ENCODE measurements at regions not wholly inside any gene's neighbourhood (a gene's known extent, or its start where the extent isn't known, plus 50 kb on each side); places are given as distances from the start of the nearest gene placed in this dataset.

DNA sequence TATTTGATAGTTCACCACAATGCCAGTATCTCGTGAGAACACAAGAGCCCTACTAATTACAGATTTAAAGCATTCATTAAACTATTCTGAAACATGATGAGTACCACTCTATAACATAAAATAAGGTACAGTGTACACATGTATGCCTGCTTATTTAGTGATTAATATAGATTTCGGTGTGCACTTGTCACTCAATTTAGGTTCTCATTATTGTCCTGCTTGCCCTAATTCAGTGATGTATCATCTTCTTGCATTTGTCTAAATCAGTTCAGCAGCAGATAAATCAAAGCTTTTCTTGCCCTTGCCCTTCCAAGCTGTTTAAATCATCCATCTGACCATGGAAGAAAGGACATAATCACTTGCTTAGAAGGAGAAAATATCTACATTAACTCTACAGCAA lies 359.7 kb downstream of the GXYLT1 start:
- in situ Hi-C loops (cut with MboI; ENCODE audit: low sequenced_read_pairs), result no loop called here

DNA sequence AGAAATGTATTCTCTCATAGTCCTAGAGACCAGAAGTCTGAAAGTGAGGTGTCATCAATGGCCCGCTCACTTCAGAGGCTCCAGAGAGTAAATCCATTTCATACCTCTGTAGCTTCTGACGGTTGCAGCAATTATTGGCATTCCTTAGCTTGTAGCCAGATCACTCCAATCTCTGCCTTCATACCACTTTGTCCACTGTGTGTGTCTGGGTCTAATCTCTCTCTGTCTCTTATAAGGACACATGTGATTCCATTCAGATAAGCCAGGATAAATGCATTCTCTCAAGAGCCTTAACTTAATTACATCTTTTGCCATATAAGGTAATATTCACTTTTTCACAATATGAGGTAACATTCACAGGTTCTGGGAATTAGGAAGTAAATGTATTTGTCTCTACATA lies 365.7 kb downstream of the GXYLT1 start:
- in situ Hi-C loops (cut with MboI; ENCODE audit: low sequenced_read_pairs), result no loop called here

- in situ Hi-C loops (cut with MboI; ENCODE audit: low sequenced_read_pairs), result no loop called here
These were observed 367.4 kb downstream of the GXYLT1 start for GRCh38 chr12:41777064-41777790.

- in situ Hi-C loops (cut with MboI; ENCODE audit: low sequenced_read_pairs), result no loop called here
These were observed 372.2 kb downstream of the GXYLT1 start for GRCh38 chr12:41772478-41772877.

DNA sequence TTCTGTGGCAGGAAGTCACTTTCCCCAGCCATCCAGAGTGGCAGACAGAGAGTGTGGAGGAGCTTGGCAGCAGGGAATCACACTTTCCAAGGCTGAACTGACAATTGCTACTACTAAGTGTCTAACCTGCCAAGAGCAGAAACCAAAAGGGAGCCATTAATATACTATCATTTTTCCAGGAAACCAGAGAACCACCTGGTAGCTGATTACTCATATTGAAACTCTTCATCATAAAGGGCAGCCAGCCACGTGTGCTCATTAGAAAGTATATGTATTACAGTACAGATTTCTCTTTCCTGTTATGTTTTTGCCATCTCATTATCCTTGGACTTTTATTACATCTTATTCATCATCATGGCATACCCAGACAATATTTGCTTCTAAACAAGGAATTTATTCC lies 374.9 kb downstream of the GXYLT1 start:
- in situ Hi-C loops (cut with MboI; ENCODE audit: low sequenced_read_pairs), result no loop called here

DNA sequence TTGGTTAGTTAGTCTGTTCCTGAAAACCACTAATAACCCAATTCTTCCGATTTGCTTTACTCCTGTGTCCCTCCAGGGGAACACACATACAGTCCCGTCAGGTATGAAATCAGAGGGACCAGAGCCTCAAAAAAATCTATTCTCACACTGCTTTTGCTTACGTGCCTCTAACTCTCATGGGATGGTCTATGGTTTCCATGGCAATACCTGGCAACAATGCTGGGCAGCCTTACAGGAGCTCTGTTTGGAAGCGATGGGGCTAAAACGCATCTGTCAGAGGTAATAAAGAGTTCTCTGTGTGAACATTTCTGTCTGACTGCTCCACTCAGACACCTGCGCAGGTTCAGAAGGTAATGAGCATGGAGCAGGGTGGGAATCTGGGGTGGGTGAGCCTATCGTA lies 376.2 kb downstream of the GXYLT1 start:
- in situ Hi-C loops (cut with MboI; ENCODE audit: low sequenced_read_pairs), result no loop called here

DNA sequence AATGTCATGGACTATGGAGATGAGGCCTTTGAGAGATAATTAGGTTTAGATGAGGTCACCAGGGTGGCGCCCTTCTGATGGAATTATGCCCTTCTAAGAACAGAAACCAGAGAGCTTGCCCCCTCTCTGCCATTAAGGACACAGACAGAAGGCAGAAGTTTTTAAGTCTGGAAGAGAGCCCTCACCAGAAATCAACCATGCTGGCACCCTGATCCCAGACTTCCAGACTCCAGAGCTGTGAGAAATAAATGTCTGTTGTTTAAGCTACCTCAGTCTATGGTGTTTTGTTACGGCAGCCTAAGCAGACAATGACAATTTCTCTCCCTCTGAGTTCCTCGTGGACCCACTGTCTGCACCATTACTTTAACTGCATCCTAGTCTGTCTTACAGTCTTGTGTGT lies 382.0 kb downstream of the GXYLT1 start:
- in situ Hi-C loops (cut with MboI; ENCODE audit: low sequenced_read_pairs), result no loop called here

- in situ Hi-C loops (cut with MboI; ENCODE audit: low sequenced_read_pairs), result no loop called here
These were observed 399.1 kb downstream of the GXYLT1 start for GRCh38 chr12:41745593-41745992.

DNA sequence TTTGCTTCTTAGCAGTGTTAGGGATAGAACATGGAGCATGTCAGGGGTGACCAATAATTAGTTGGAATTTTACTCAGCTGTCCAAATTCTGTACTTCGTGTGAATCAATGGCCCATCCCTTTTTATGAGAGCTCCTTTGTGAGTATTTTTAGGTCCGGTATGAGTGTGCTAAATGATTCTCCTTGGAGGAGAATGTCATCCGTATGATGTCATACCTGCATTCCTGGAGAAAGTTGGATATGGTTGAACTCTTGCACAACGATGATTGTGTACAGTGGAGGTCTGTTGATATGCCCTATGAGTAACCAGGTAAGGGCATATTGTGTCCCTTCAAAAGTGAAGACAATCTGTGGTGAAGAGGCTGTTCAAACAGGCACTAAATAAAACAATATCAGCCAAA lies 400.8 kb downstream of the GXYLT1 start:
- in situ Hi-C loops (cut with MboI; ENCODE audit: low sequenced_read_pairs), result no loop called here

GRCh38 chr12:41739066-41739465 lies 405.6 kb downstream of the GXYLT1 start:
- in situ Hi-C loops (cut with MboI; ENCODE audit: low sequenced_read_pairs), result no loop called here

- in situ Hi-C loops (cut with MboI; ENCODE audit: low sequenced_read_pairs), result no loop called here
These were observed 407.3 kb downstream of the GXYLT1 start for GRCh38 chr12:41737423-41737822.

DNA sequence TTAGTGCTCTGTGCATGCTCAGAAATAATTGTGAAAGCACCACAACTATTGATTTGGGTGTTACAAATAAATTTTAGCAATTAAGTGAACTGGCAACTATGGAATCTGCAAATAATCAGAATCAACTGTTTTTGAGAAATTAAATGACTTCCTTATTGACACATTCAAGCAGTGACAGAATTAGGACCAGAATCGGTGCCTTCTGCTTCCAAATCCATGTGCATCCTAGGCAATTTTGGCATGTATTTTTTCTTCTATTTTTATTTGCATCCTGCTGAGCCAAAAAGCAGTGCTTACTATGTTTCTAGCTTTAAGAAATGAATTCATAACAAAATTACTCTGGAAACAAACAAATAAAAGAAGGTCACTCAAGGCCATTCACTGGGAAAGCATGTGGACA lies 408.2 kb downstream of the GXYLT1 start:
- in situ Hi-C loops (cut with MboI; ENCODE audit: low sequenced_read_pairs), result no loop called here

DNA sequence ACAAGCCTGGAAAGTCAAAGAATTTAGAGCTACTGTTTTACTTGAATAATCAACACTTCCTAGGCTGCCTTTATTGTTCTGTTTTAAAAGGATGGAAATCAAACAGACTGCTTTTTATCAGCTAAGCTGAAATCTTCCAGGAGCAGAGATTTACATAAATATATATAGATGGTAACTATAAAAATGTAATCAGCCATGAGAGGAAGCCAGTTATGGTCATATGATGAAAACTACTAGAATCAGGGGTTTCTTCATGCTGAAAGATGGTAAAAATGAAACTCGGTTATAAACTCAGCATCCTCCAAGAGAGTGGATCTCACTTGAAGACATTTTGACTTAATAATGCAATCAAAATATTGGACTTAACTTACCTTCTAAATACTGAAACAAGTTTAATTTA lies 413.0 kb downstream of the GXYLT1 start:
- in situ Hi-C loops (cut with MboI; ENCODE audit: low sequenced_read_pairs), result no loop called here

- in situ Hi-C loops (cut with MboI; ENCODE audit: low sequenced_read_pairs), result no loop called here
These were observed 413.6 kb downstream of the GXYLT1 start for GRCh38 chr12:41731061-41731460.

GRCh38 chr12:41724216-41724615 lies 420.5 kb downstream of the GXYLT1 start:
- in situ Hi-C loops (cut with MboI; ENCODE audit: low sequenced_read_pairs), result no loop called here

DNA sequence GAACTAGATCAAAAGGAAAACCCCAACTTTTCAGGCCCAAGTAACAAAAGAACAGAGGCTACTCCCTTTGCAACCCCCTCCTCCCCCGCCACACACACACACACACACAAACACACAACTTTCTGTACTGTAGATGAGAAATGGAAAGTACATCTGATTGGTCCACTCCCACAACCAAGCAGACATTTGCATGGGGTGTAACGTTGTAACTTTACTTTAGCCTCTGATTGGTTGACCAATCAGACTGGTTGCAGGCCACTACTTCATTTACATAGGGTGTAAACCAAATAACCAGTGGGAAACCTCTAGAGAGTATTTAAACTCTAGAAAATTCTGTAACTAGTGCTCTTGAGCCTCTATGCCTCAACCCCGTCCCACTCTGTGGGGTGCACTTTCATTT lies 425.5 kb downstream of the GXYLT1 start:
- in situ Hi-C loops (cut with MboI; ENCODE audit: low sequenced_read_pairs), result no loop called here

- in situ Hi-C loops (cut with MboI; ENCODE audit: low sequenced_read_pairs), result no loop called here
These were observed 429.4 kb downstream of the GXYLT1 start for GRCh38 chr12:41715256-41715655.

- in situ Hi-C loops (cut with MboI; ENCODE audit: low sequenced_read_pairs), result no loop called here
These were observed 435.0 kb downstream of the GXYLT1 start for GRCh38 chr12:41709463-41710285.

GRCh38 chr12:41709012-41709411 lies 435.7 kb downstream of the GXYLT1 start:
- in situ Hi-C loops (cut with MboI; ENCODE audit: low sequenced_read_pairs), result no loop called here

GRCh38 chr12:41706376-41706775 lies 438.3 kb downstream of the GXYLT1 start:
- in situ Hi-C loops (cut with MboI; ENCODE audit: low sequenced_read_pairs), result no loop called here

DNA sequence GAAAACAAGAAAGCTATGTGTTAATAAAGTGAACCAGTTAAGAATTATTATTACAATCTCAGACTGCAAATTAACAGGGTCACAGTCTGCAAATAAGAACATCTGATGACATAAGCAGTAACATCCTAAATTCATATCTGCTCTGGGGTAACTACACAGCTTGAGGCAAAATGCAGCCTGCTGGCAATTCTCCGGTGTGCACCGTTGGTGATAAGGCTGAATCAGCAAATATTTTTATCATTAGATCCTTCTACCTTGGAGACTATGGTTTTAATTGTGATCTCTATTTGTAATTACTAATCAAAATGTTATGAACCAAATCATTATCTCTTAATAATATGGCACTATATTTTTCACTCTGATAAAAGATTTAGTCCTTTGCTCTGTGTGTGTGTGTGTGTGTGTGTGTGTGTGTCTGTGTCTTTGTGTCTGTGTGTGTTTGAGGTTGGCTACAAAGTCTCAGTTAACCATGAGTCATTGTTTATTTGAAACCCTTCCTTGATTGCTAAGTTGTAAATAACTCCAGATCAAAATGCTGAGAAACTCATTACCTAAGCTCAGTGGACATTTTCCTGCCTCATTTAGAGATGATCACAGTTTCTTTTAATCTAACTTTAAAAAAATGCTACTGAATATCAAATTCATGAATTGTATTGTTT lies 442.6 kb downstream of the GXYLT1 start:
- in situ Hi-C loops (cut with MboI; ENCODE audit: low sequenced_read_pairs), result no loop called here

DNA sequence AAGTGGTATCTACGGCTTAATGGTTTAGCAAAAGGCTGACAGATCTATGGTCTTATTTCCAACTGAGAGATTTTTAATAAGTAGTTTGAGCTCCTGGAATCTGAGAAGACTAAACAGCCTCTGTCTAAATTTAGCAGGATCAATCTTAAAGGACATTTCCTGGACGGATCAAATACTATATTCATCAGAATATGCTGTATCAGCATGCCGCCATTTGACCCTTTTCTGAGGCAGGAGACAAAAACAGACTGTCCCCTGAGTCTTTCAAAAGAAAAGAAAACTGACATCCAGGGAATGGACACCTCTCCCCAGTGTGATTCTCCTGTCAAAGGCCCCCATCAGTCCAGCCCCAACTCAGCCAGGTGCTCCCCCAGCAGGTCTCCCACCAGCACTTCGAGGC lies 443.7 kb downstream of the GXYLT1 start:
- in situ Hi-C loops (cut with MboI; ENCODE audit: low sequenced_read_pairs), result no loop called here

Data from HL-60/S4 treated with phorbol 12-myristate 13-acetate at 8.2 ng/mL for 4 days and 3 days (cell line).